ENCODE measurements at regions not wholly inside any gene's neighbourhood (a gene's known extent, or its start where the extent isn't known, plus 50 kb on each side); places are given as distances from the start of the nearest gene placed in this dataset.

DNA sequence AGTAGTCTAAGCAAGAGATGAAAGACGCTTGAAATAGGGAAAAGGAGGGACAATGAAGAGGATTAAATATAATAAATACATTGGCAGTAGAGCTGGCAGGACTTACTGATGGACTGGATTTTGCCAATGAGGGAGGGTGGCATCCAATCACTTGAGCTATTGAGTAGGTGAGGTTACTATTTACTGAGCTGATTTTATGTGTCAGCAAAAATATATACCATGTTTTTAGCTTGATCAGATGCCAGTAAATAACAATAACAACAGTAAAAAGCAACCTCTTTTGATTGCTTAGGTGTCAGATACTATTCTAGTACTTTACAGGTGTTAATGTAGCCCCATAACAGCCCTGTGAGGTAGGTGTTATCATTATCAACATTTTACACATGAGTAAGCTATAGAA lies 187.5 kb upstream of the LMNTD1 start:
- TF ChIP-seq CTCF (IDR thresholded peaks at IDR 0.05; ENCODE audit: low read depth, low read length), result no peak
- TF ChIP-seq POLR2A (IDR thresholded peaks at IDR 0.05; ENCODE audit: extremely low read depth, insufficient read length), result no peak
- no peak for TF ChIP-seq MYC (IDR thresholded peaks at IDR 0.05; ENCODE audit: low read depth, low read length)
